Glutamatergic neuron (in vitro differentiated cells): ENCODE measurements at regions not wholly inside any gene's neighbourhood (a gene's known extent, or its start where the extent isn't known, plus 50 kb on each side); places are given as distances from the start of the nearest gene placed in this dataset.

Experiments used
- DNase-seq: peaks from one replicate; pipeline ENCODE4 v3.0.0; 2022
- H3K27ac Mint-ChIP-seq: one replicate; pipeline ENCODE4 v1.8.0; 2020; ENCODE audit warnings: mild to moderate bottlenecking, mixed read lengths, inconsistent platforms; ENCODE audit not compliant: unreplicated experiment
- H3K27me3 Mint-ChIP-seq: one replicate; pipeline ENCODE4 v1.8.0; 2020; ENCODE audit warnings: mild to moderate bottlenecking, moderate library complexity, mixed read lengths, inconsistent platforms; ENCODE audit not compliant: unreplicated experiment
- H3K36me3 Mint-ChIP-seq: one replicate; pipeline ENCODE4 v1.8.0; 2020; ENCODE audit warnings: mild to moderate bottlenecking, mixed read lengths, inconsistent platforms; ENCODE audit not compliant: unreplicated experiment
- H3K4me1 Mint-ChIP-seq: one replicate; pipeline ENCODE4 v1.8.0; 2020; ENCODE audit warnings: mild to moderate bottlenecking, low read depth, mixed read lengths, inconsistent platforms; ENCODE audit not compliant: unreplicated experiment
- H3K4me3 Mint-ChIP-seq: one replicate; pipeline ENCODE4 v1.8.0; 2020; ENCODE audit warnings: mild to moderate bottlenecking, mixed read lengths, inconsistent platforms; ENCODE audit not compliant: unreplicated experiment
- H3K9me3 Mint-ChIP-seq: one replicate; pipeline ENCODE4 v1.8.0; 2020; ENCODE audit warnings: mild to moderate bottlenecking, moderate library complexity, mixed read lengths, inconsistent platforms; ENCODE audit not compliant: unreplicated experiment
- TF ChIP-seq, protein P1 (sequence below): fragments of 200-600 bp; sonication (generic); IDR thresholded peaks from one replicate; pipeline ENCODE4 v1.5.0; 2021; ENCODE audit not compliant: partially characterized antibody, unreplicated experiment

DNA sequence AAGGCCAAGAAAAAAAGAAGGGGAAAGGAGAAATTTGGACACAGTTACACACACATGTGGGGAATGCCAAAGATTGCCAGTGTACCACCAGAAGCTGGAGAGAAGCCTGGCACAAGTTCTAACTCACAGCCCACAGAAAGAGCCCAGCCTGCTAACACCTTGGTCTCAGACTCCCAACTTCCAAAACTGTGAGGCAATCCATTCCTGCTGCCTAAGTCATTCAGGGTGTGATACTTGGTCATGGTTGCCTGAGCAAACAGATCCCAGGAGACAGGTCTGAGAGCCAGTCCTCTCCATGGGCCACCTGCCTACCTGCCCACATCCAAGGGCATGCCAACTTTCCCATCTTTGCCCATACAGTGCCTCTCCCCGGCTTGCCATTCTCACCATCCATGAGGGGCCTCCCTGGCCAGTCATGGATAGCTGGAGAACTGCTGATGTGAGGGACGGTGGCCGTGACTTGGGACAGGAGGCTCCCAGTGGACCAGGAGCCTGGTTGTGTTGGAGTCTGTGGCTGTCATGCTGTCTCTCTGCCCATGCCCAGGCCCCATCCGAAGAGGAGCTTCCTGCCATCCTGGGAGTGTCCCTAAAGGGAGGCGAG lies 198.0 kb upstream of the RTL1 start:
- H3K27me3 Mint-ChIP-seq: peaks cover 5% of the 10 kb centered on the region
- H3K36me3 Mint-ChIP-seq: no peaks in the 10 kb centered on the region
- H3K4me3 Mint-ChIP-seq: no peak overlapping the region
- DNase-seq: no peak
- H3K9me3 Mint-ChIP-seq: peaks cover 1% of the 10 kb centered on the region
- no peak overlapping the region for H3K27ac Mint-ChIP-seq
- TF ChIP-seq, protein P1, sequence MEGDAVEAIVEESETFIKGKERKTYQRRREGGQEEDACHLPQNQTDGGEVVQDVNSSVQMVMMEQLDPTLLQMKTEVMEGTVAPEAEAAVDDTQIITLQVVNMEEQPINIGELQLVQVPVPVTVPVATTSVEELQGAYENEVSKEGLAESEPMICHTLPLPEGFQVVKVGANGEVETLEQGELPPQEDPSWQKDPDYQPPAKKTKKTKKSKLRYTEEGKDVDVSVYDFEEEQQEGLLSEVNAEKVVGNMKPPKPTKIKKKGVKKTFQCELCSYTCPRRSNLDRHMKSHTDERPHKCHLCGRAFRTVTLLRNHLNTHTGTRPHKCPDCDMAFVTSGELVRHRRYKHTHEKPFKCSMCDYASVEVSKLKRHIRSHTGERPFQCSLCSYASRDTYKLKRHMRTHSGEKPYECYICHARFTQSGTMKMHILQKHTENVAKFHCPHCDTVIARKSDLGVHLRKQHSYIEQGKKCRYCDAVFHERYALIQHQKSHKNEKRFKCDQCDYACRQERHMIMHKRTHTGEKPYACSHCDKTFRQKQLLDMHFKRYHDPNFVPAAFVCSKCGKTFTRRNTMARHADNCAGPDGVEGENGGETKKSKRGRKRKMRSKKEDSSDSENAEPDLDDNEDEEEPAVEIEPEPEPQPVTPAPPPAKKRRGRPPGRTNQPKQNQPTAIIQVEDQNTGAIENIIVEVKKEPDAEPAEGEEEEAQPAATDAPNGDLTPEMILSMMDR: no peak
- no peaks in the 10 kb centered on the region for H3K4me1 Mint-ChIP-seq

DNA sequence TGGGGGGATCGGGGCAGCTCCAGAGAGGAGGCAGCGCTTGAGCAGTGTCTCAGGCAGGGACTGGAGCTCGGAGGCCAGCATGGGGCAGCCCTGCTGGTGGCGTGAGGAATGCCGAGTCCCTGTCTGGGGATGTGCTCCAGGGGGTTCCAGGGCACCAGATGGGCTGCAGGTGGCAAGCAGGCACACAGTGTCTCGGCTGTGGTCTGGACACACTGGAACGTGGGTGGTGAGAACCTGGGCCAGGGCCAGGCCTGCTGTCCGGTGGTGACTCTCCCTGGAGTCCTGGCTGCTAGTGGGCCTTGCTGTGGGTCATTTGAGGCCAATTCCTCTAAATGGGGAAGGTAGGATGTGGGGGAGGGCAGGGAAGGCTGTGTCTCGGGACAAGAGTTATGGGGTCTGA lies 199.4 kb upstream of the RTL1 start:
- no peak for DNase-seq
- peaks cover 5% of the 10 kb centered on the region for H3K27me3 Mint-ChIP-seq
- H3K36me3 Mint-ChIP-seq: no peaks in the 10 kb centered on the region
- peaks cover 1% of the 10 kb centered on the region for H3K9me3 Mint-ChIP-seq
- TF ChIP-seq, protein P1: no peak
- H3K4me3 Mint-ChIP-seq: no peak overlapping the region
- H3K27ac Mint-ChIP-seq: no peak overlapping the region
- H3K4me1 Mint-ChIP-seq: no peaks in the 10 kb centered on the region

DNA sequence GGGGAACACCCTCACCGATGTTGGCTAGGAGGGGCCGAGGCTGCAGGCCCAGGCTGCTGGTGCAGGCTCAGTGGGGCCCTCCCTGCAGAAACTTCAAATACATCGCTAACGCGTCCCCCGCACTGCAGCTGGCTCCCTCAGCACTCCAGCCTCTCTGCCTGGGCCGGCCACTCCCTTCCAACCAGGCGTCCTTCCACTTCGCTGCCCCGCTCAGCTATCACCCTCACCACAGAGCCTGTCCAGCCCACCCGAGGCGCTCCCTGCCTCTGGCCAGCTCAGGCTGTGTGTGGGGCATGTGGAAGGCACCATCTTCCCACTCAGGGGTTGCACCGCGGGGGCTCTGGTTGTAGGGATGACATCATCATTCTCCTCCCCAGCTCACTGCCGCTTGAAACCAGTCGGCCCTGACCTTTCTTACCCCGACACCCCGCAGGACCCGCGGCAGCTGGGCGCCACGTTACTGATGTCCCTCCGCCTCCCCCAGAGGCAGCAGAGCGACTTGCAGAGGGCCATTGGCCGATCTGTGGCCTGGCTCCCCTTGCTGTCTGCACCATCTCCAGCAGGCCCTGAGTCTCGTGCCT lies 199.9 kb upstream of the RTL1 start:
- Mint-ChIP-seq H3K27ac (no peak overlapping the region), H3K4me1 (no peaks in the 10 kb centered on the region), H3K9me3 (peaks cover 1% of the 10 kb centered on the region), H3K27me3 (peaks cover 5% of the 10 kb centered on the region), H3K4me3 (no peak overlapping the region), H3K36me3 (no peaks in the 10 kb centered on the region)
- DNase-seq: no peak
- TF ChIP-seq, protein P1: no peak

DNA sequence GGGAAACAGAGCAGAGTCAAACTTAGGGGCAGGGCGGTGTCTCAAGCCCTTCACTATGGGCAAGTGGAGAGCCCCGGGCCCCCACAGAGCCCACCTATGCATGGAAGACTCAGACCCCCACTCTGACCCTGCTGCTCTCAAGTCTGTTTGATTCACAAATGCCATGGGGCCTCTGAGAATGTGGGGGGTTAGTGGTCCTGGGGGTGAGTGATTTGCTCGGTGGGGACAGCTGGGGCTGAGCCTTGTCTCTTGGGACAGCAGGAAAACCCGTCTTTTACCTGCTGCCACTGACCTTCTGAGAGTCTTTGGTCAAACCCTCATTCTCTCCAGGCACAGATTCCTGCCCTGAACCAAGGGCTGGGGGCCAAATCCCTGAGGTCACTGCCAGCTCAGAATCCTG lies 201.0 kb upstream of the RTL1 start:
- Mint-ChIP-seq H3K27me3 (peaks cover 5% of the 10 kb centered on the region), H3K4me3 (no peak overlapping the region), H3K9me3 (peaks cover 1% of the 10 kb centered on the region), H3K4me1 (no peaks in the 10 kb centered on the region), H3K36me3 (no peaks in the 10 kb centered on the region), H3K27ac (no peak overlapping the region)
- no peak for DNase-seq
- TF ChIP-seq, protein P1: no peak

DNA sequence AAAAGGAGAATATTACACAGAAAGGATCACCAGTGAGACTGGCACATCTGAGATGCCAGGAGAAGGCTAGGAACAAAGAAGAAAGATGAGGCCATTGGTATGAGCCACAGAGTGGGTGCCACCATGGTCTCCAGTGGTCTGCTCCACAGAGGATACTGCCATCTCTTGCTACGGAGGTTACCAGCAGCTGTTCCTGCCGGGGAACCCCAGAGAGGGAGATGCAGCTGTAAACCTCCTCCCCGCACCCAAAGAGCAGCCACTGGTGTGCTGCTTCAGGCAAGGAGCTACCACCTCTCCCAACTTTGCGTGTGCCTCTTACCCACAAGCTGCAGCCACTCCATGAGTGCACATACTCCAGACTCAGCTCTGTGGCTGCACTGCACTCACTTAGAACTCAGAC lies 201.5 kb upstream of the RTL1 start:
- H3K27ac Mint-ChIP-seq: no peak overlapping the region
- DNase-seq: no peak
- H3K36me3 Mint-ChIP-seq: no peaks in the 10 kb centered on the region
- peaks cover 5% of the 10 kb centered on the region for H3K27me3 Mint-ChIP-seq
- H3K4me3 Mint-ChIP-seq: no peak overlapping the region
- TF ChIP-seq, protein P1: no peak
- H3K9me3 Mint-ChIP-seq: peaks cover 1% of the 10 kb centered on the region
- H3K4me1 Mint-ChIP-seq: no peaks in the 10 kb centered on the region
